Activated T-cell treated with anti-CD3 and anti-CD28 coated beads for 4 hours (primary cell): ENCODE measurements at regions not wholly inside any gene's neighbourhood (a gene's known extent, or its start where the extent isn't known, plus 50 kb on each side); places are given as distances from the start of the nearest gene placed in this dataset.

Experiments used
- DNase-seq: peaks from one replicate; pipeline ENCODE4 v3.0.0-alpha.2; 2020

DNA sequence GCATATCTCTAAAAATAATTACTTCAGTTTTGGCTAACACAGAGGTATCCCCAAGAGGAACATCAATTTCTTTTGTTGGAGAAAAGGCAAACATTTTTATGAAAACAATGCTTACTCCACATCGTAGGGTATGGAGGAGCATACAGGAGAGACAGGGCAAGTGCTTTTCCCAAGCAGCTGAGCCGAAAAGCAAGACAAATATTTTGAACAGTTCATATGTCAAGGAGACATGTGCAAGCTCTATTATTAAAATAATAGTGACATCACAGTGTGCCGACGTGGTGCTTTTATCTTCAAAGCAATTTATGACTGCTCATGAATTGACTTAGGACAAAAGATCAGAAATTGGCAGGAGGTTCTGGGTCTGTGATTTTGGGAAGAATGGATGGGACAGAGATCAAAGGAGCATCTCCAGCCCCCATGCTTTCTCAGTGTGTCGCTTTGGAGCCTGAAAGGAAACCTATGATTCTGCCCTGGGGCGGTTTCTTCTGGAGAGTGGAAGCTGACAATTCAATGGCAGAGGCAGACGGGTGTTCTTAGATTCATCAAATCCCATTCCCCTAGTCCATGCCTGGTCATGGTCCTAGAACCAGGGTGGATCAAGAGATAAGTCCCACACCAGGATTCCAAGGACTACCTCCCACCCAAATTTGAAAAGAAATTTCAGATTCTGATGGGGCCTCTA lies 97.1 kb downstream of the JCAD start:
- DNase-seq, result no peak

- DNase-seq, result no peak
These were observed 98.0 kb downstream of the JCAD start for GRCh38 chr10:29961351-29961750.

DNA sequence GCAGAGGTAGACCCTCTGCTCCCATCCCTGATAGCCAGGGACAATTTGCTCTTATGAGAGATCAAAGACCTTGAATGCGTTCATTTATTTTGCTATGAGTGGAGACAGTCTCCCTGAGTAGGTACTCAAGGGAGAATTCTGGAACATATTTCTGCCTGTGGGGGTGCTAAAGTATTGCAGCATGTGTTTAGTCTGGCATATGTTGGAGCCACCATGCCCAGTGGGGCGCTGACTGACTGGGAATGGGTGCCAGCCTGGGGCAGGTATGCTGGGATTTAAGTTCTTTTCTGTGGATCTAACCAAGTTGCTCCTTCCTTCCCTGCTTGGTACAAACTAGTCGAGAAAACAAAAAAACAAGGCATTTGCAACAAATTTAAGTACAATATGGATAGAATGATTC lies 99.1 kb downstream of the JCAD start:
- DNase-seq, result no peak

GRCh38 chr10:29959586-29959985 lies 99.8 kb downstream of the JCAD start:
- DNase-seq, result no peak

DNA sequence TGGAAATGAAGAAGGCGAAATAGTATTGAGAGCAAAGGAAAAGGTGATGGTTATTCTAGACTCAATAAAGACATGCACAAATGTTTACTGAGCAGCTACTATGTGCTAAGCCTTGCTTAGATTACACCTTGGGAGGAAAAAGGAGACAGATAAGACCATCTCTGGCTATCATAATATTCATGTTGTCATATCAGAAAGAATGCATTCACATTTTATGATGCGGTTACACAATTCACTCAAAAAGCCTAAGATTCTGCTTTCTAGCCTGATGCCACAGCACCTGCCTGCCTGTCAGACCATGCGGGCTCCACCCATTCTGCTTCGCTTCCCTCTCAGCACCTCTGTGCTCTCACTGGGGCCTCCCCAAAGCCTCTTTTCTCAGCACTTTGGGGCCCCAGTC lies 100.9 kb downstream of the JCAD start:
- no peak for DNase-seq

GRCh38 chr10:29957907-29958331 lies 101.5 kb downstream of the JCAD start:
- no peak for DNase-seq

DNA sequence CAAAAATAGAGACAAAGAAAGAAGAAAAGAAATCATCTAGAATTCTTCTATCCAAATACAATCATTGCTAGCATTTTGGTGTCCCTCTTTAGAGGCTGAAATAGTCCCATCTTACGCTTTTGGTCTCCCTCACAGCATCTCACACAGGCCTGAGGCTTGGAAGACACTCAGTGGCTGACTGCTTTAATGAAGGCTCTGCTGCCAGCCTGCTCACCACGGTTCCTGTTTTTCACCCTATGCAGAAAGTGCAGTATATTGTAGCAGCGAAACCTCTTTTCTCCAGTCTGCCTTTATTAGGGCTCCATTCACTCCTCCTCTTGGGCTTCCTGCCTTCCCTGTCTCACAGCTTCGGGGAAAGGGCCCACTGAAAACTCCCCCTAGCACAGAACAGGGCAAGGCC lies 102.2 kb downstream of the JCAD start:
- no peak for DNase-seq

GRCh38 chr10:29956335-29956924 lies 103.0 kb downstream of the JCAD start:
- no peak for DNase-seq

DNA sequence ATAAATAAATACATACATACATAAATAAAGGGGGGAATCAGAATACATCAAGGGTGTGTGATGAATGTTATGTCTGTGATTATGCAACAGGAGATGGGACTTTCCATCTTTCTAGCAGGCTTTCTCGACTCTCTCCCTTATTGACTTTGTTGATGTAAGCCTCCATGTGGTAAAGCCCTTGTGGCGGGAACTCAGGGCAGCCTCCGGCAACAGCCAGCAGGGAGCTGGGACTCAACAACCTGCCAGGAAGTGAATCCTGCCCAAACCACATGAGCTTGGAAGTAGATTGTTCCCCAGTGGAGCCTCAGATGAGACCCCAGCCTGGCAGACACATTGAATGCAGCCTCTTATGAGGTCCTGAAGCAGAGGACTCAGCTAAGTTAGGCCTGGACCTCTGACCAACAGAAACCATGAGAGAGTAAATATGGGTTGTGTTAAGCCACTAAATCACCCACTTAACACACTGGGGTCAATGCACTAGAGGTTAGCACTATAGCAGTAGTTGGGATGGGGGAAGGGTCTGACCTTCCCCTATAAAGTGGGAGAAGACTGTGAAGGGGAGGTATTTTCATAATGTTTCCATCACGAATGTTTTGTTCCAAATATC lies 104.0 kb downstream of the JCAD start:
- DNase-seq, result no peak

DNA sequence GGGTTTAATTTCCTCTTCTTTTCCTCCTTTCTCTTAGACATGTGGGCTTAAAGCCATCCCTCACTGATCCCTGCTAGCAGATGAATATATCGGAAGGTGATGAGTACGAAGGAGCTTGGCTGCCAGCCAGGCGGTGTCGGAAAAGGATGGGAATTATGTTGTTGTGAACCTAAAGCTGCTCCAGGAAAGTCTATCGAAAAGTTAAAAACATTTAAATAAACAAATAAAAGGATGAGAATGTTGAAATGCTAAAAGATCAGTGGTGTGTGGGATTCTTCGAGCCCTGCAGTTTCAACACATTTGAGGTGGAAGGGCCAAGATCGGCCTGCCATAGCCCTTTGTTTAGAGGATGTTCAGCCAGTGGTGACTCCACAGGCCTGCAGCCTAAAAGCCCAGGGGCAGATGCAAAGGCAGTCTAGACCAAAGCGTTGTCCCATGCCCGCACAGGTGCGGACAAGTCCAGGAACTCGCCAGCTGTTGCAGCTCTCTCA lies 107.9 kb downstream of the JCAD start:
- DNase-seq, result no peak

DNA sequence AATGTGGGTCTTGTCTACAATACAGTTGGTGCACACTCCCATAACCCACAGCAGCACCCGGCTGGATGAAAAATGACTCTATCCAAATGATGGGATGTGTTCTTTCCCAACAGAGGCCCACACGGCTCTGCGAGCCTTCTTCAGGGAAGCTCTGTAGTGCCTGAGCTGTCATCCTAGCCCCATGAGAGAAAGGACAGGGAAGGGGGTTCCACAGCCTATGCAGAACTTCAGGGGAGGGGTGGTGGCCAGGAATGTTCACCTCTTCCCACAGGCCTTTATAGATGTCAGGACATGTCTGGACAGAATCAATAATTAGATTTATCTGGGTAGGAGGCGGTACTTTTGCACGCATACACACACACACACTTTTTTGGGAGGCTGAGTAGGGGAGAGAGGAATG lies 109.0 kb downstream of the JCAD start:
- no peak for DNase-seq

- no peak for DNase-seq
These were observed 109.9 kb downstream of the JCAD start for GRCh38 chr10:29949411-29950011.

GRCh38 chr10:29948881-29949355 lies 110.5 kb downstream of the JCAD start:
- no peak for DNase-seq

DNA sequence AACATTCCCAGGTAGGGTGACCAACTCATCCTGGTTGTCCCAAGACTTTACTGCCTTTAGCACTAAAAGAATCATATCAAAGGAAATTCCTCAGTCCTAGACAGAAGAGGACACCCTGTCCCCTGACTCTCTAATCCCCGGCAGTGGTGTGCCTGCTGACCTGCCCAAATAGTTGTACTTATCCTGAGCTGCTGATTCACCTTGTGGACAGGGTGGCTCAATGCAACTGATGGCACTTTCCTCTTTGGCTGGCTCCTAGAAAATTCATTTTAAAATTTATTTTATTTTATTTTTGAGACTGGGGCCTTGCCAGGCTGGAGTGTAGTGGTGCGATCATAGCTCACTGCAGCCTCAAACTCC lies 111.7 kb downstream of the JCAD start:
- DNase-seq, result no peak

DNA sequence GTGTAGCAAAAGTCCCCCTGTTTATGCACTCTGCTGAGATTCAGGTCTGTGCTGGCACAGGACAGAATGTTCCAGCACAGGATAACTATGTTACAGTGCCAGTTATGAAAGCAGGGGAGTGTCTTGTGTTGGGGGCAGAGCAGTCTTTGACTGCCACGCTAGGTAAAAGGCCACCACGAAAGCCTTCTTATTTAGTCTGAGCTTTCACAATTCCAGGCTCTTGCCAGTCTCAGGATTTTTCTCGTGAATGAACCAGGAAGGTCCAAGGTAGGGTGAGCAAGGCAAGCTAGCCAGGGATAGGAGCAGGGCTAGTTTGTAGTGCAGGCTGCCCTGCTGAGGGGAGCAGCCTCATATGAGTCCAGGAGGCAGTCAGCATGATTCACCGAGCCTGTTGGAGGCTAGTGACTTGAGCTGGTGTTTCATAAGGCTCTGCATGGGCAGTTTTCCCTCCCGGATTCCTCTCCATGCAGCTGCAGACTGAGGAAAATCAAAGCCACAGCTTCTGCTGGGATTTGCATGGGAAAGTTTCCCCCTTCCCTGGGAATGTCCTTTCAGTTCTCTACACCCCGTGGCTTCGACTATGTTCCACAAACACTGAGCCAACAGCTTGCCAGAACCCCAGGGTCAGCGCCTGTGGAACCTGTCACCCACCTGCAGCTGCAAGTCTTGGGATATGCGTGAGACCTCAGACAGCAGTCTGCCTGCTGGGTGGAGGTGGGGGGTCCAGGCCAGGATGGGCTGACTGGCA lies 112.3 kb downstream of the JCAD start:
- DNase-seq, result no peak

DNA sequence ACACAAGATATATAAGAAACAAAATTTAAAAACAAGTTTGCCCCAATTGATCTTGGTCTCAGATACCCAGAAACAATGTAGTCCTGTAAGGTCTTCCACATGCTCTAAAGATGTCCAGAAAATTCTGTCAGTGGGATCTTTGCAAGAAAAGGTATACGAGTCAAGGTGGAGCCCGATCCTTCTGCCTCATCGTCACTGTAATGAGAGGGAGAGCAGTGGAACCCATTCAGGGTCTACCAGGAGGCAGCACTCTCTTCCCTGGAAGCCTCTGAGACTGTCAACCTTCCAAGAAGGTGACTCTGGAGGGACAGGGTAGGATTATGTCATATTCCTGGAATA lies 112.8 kb downstream of the JCAD start:
- DNase-seq, result no peak

- DNase-seq, result no peak
These were observed 117.9 kb downstream of the JCAD start for GRCh38 chr10:29941476-29941875.

DNA sequence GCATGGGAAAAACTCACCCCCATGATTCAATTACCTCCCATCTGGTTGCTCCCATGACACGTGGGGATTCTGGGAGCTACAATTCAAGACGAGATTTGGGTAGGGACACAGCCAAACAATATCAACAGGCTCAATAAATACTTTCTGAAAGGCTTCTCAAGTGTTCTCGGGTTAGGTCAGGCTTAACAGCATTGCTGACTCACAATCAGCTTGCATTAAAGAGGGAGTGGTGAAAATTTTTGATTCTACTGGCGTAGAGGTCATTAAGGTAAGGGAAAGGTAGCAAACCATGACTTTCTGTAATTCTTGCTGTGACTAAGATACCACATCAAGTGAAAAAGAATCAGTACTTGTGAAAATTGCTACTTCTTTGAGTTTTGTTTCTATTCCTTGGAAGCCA lies 126.4 kb downstream of the JCAD start:
- DNase-seq, result no peak

DNA sequence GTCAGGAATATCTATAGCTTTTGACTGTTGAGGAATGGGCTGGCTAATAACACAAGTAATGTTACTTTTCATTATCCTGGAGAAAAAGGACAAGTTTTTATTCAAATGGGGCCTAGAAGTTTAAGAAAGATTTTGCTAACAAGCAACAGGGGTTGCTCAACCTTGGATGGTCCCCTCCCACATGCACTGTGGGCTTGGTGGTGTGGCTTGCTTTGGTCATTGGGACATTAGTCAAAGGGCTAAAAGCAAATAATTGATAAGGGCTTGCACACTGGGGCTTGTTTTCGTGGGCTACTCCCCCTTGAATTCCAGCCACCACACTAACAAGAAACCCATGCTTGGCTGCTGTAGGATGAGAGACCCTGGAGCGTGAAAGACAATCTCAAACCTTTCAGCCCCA lies 127.6 kb downstream of the JCAD start:
- no peak for DNase-seq

DNA sequence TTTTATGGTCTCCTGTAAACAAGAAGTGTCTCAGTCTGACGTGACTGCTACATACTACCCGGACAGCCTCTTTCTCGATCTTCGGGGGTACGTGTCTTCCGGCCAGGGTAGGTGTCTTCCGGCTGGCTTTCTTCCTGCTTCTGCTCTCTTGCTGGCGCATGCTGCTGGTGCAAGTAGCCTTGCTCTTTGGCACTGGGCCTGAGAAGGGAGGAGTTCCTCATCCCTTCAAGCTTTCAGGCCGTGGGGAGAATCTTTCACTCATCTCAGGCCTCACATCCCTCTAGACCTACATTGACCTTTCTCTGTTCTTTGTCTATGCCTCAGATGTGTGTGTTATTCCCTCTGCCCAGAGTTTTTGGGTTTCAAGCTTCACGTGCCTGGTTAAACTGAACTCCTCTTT lies 130.4 kb downstream of the JCAD start:
- no peak for DNase-seq

DNA sequence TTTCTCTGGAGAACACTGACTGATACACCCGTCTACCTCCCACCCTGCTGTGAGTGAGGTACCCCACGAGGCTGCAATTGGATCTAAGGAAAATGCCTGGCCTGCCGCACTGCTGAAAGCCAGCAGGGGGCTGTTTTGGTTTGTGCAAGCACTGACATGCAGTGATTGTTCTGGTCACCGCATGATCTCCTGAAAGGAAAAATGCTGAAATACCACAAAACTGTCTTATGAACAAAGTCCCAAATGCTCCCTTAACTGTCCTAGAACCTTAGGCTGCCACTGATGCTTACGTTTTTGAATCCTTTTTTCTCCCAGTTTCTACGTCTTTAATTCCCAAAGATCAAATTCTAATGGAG lies 132.7 kb downstream of the JCAD start:
- DNase-seq, result no peak

- DNase-seq, result no peak
These were observed 133.4 kb downstream of the JCAD start for GRCh38 chr10:29925771-29926692.
